Aorta (tissue), 5 donors: ENCODE measurements at regions not wholly inside any gene's neighbourhood (a gene's known extent, or its start where the extent isn't known, plus 50 kb on each side); places are given as distances from the start of the nearest gene placed in this dataset.
"Not testable (repeated sequence)": the region's sequence is repeated elsewhere in the genome, so short reads cannot be mapped to it uniquely, and the experiment has no call there.

Experiments
- ATAC-seq: fragments of 200-7000 bp; cut with Tn5 transposase; one replicate; pipeline ENCODE4 v1.9.1; 2022; ENCODE audit warnings: moderate library complexity; ENCODE audit not compliant: low FRiP score
- DNase-seq, 2 donors: peaks; one replicate each; pipeline ENCODE4 v3.0.0-alpha.2; 2020
- H3K27ac ChIP-seq, 2 donors: one replicate each; pipeline ENCODE4 v1.5.1; 2013; ENCODE audit warnings: low read length in 2 of 2, mild to moderate bottlenecking in 2 of 2, moderate library complexity in 2 of 2, control low read depth in 1 of 2, inconsistent platforms in 1 of 2, low read depth in 1 of 2
- H3K27me3 ChIP-seq, 2 donors: one replicate each; pipeline ENCODE4 v1.6.1; 2013; ENCODE audit warnings: control low read depth in 1 of 2, low read length in 1 of 2, mild to moderate bottlenecking in 1 of 2, moderate library complexity in 1 of 2; ENCODE audit not compliant: insufficient read depth in 2 of 2, control insufficient read depth in 1 of 2
- H3K36me3 ChIP-seq, 2 donors: one replicate each; pipeline ENCODE4 v1.6.1; 2013; ENCODE audit warnings: control low read depth in 1 of 2, low read length in 1 of 2, mild to moderate bottlenecking in 1 of 2; ENCODE audit not compliant: insufficient read depth in 2 of 2, control insufficient read depth in 1 of 2
- H3K4me1 ChIP-seq, 2 donors: one replicate each; pipeline ENCODE4 v1.6.1; 2013; ENCODE audit warnings: low read length in 2 of 2, control low read depth in 1 of 2, mild to moderate bottlenecking in 1 of 2, moderate library complexity in 1 of 2; ENCODE audit not compliant: insufficient read depth in 2 of 2, control insufficient read depth in 1 of 2
- H3K4me3 ChIP-seq, 2 donors: one replicate each; pipeline ENCODE4 v1.5.1; 2013; ENCODE audit warnings: low read length in 2 of 2, control low read depth in 1 of 2, mild to moderate bottlenecking in 1 of 2
- H3K9me3 ChIP-seq: one replicate; pipeline ENCODE4 v1.6.1; 2013; ENCODE audit warnings: mild to moderate bottlenecking, low read length; ENCODE audit not compliant: control insufficient read depth
- WGBS, 2 donors: extraction: QIAGEN DNeasy Blood & Tissue Kit; methylation state at CpG; one replicate each; pipeline ENCODE4 v1.1.7; 2013; 5-methylcytosine and 5-hydroxymethylcytosine counted together
- intact Hi-C, 2 donors: fragments of 100-400 bp; cut with DNase I; formaldehyde crosslinking; loops; one replicate each; pipeline versions ENCODE4 v1.14.2 to v1.15.0; 2022
- donor health status: healthy with polysubstance abuse.
- donor health status: Bipolar disorder and iron deficiency.
- donor health status: DM: no; HTN: no; CAD: no.
- donor health status: DM: no; HTN: no; CAD: no.
- donor health status: DM: yes; HTN: yes; CAD: no.

DNA sequence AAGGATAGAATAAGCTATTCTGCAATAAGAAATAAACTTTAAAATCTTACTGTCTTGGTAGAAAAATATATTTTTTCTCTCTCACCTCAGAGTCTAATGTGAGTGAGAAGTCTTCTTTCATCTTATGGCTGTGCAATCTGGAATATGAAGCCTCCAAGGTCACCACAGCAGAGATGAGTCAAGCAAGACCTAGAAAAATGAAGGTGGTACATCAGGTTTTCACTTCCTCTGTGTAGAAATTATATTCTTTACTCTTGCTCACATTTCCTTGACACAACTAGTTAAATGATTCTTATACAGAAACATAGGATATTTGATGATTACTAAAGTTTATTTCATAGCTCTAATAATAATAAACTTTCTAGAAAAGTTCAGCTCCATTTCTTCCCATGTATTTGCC lies 211.4 kb downstream of the CXXC4 start:
- Histone ChIP-seq H3K27me3 (no peaks in the 10 kb centered on the region), H3K36me3 (no peaks in the 10 kb centered on the region), H3K27ac (no peak overlapping the region), H3K4me3 (no peak overlapping the region), H3K4me1 (no peaks in the 10 kb centered on the region), H3K9me3 (no peaks in the 10 kb centered on the region)
- DNase-seq (no peak), ATAC-seq (no peak)
- intact Hi-C loops, result no loop called here

DNA sequence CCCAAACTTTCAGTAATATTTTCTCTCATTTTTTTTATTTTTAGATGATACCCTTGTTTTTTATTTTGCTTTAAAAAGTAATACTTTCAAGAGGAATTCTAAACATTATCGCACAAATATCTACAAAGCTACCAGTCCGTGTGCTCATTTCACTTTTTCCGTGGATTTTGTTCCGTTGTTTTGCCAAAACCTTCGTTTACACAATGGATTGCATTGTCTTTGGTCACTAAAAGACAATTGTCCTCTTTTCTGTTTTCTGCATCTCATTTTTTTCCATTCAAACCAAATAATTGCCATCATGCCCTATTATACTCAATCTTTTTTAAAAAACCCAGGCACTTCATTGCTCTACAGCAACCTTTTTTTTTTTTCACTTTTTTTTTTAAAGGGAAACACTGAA lies 214.9 kb downstream of the CXXC4 start:
- Histone ChIP-seq H3K27me3 (no peaks in the 10 kb centered on the region), H3K27ac (no peak overlapping the region), H3K4me1 (no peaks in the 10 kb centered on the region), H3K4me3 (no peak overlapping the region), H3K36me3 (no peaks in the 10 kb centered on the region), H3K9me3 (no peaks in the 10 kb centered on the region)
- DNase-seq (no peak), ATAC-seq (no peak)
- intact Hi-C loops, result no loop called here
- 76 to 83% methylated on average over 5 of the region's 5 CpGs for WGBS, 2 donors

- H3K9me3 ChIP-seq, result no peaks in the 10 kb centered on the region
- H3K4me1 ChIP-seq, result no peaks in the 10 kb centered on the region
- ATAC-seq, result no peak
- WGBS, 2 donors, result 55 to 58% methylated on average over 2 of the region's 2 CpGs
- DNase-seq, result no peak
- intact Hi-C loops, result no loop called here
- H3K4me3 ChIP-seq, result no peak overlapping the region
- H3K27ac ChIP-seq, result no peak overlapping the region
- no peaks in the 10 kb centered on the region for H3K36me3 ChIP-seq
- no peaks in the 10 kb centered on the region for H3K27me3 ChIP-seq
Observed at GRCh38 chr4:104272966-104273365, 221.7 kb downstream of the CXXC4 start.

GRCh38 chr4:104269603-104270002 lies 225.1 kb downstream of the CXXC4 start:
- intact Hi-C loops, H3K9me3 ChIP-seq, DNase-seq, H3K4me1 ChIP-seq, H3K36me3 ChIP-seq, ATAC-seq, H3K27ac ChIP-seq, H3K4me3 ChIP-seq, H3K27me3 ChIP-seq: not testable (repeated sequence)
- 91 to 96% methylated on average over 5 of the region's 5 CpGs for WGBS, 2 donors

- intact Hi-C loops, result no loop called here
- Histone ChIP-seq H3K36me3 (no peaks in the 10 kb centered on the region), H3K27me3 (no peaks in the 10 kb centered on the region), H3K27ac (no peak overlapping the region), H3K4me3 (no peak overlapping the region), H3K4me1 (no peaks in the 10 kb centered on the region), H3K9me3 (no peaks in the 10 kb centered on the region)
- ATAC-seq (no peak), DNase-seq (no peak)
- WGBS, 2 donors, result 77 to 78% methylated on average over 3 of the region's 3 CpGs
Observed at GRCh38 chr4:104263100-104263499, 231.6 kb downstream of the CXXC4 start.

DNA sequence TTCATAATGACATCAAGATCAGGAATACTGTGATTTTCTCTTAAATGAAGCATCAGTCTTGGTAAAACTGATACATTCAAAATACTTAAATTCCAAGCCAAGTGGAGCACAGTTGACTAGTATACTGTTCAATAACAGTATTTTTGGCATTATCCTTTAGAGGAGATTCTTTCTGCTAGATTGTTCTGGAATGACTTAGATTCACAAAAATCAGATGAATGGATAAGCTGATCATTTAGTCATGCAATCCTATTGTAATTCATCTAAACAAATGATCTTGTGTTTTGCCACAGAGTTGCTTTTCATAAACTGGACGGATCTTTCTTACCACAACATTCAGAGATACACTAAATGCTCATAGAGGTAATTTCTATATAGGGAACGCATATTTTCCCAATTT lies 232.0 kb downstream of the CXXC4 start:
- H3K27ac ChIP-seq, result no peak overlapping the region
- WGBS, 2 donors, result 72 to 82% methylated on average over 2 of the region's 2 CpGs
- intact Hi-C loops, result no loop called here
- DNase-seq (no peak), ATAC-seq (no peak)
- no peaks in the 10 kb centered on the region for H3K9me3 ChIP-seq
- H3K4me3 ChIP-seq, result no peak overlapping the region
- no peaks in the 10 kb centered on the region for H3K4me1 ChIP-seq
- H3K36me3 ChIP-seq, result no peaks in the 10 kb centered on the region
- H3K27me3 ChIP-seq, result no peaks in the 10 kb centered on the region

GRCh38 chr4:104248726-104249125 lies 246.0 kb downstream of the CXXC4 start:
- no peak overlapping the region for H3K4me3 ChIP-seq
- H3K27me3 ChIP-seq, result no peaks in the 10 kb centered on the region
- no peaks in the 10 kb centered on the region for H3K36me3 ChIP-seq
- peaks cover 2% of the 10 kb centered on the region for H3K9me3 ChIP-seq
- H3K27ac ChIP-seq, result no peak overlapping the region
- whole genome bisulfite sequencing, 2 donors, result 83 to 86% methylated on average over 1 of the region's 1 CpG
- no peak for ATAC-seq
- no peaks in the 10 kb centered on the region for H3K4me1 ChIP-seq
- DNase-seq, result no peak
- intact Hi-C loops, result no loop called here

GRCh38 chr4:104235967-104236366 lies 258.7 kb downstream of the CXXC4 start:
- Histone ChIP-seq H3K9me3 (peaks cover 2% of the 10 kb centered on the region), H3K27ac (no peak overlapping the region), H3K4me3 (no peak overlapping the region), H3K27me3 (no peaks in the 10 kb centered on the region), H3K4me1 (no peaks in the 10 kb centered on the region), H3K36me3 (no peaks in the 10 kb centered on the region)
- no peak for ATAC-seq
- DNase-seq, result no peak
- intact Hi-C loops, result no loop called here
- WGBS, 2 donors, result 0 to 10% methylated on average over 4 of the region's 4 CpGs

DNA sequence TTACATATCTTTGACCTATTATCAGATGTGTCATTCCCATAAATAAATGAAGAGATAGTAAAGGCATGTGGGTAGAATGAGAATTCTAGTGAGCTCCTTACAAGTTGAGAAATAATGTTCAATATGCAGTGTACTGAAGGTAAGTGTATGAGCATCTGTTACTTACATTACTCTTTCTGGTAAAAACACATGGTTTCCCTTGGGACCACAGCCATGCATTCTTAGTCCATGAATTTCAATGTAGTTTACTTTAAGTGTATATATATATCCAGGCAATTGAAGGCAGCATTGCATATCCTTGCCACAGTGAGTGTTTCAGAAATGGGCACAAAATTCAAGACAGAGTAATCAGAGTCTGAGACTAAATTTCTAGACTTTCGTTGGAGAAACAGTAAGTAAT lies 277.2 kb downstream of the CXXC4 start:
- 50 to 57% methylated on average over 1 of the region's 1 CpG for WGBS, 2 donors
- no peak for ATAC-seq

More for the DNA sequence above, 277.2 kb downstream of the CXXC4 start:
- no peaks in the 10 kb centered on the region for H3K27me3 ChIP-seq
- no peak overlapping the region for H3K4me3 ChIP-seq
- DNase-seq, result no peak
- no peak overlapping the region for H3K27ac ChIP-seq
- intact Hi-C loops, result no loop called here
- no peaks in the 10 kb centered on the region for H3K36me3 ChIP-seq
- no peaks in the 10 kb centered on the region for H3K4me1 ChIP-seq
- H3K9me3 ChIP-seq, result no peaks in the 10 kb centered on the region
